Stimulated activated CD8-positive, alpha-beta memory T cell treated with anti-CD3 and anti-CD28 coated beads, Interleukin-7, amount 100 ng/mL, for 24 hours (primary cell): ENCODE measurements at regions not wholly inside any gene's neighbourhood (a gene's known extent, or its start where the extent isn't known, plus 50 kb on each side); places are given as distances from the start of the nearest gene placed in this dataset.
"Not testable (repeated sequence)": the region's sequence is repeated elsewhere in the genome, so short reads cannot be mapped to it uniquely, and the experiment has no call there.

Experiments
- DNase-seq: peaks from one replicate; pipeline ENCODE4 v3.0.0-alpha.2; 2020; ENCODE audit warnings: low read depth

DNA sequence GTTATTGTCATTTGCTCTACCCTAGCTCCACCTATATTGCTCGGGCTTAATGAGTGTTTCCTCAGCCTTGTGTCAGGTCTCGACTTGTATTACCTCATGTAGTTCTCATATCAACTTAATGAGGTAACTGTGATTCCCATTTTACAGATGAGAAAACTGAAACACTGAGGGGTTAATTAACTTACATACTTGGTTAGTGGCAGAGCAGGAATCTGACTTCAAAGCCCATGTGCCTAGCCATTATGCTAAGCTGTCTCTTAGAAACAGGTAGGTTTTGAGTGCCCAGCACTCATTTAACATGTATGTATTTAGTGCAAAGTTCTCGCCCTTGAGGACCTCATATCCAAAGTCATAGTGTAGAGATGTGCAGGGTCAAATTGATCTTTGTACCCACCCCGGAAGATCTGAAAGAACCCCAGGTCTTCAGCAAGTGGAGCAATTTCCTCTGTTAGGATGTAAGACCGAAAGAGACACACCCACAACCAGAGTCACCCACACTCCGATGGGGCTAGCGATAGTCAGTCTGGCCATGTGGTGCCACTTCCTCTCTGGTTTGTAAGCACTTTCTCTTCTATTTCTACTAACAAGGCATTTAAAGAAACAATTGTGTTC lies 121.0 kb upstream of the SLC39A10 start:
- peak; percentile 41 for DNase-seq

DNA sequence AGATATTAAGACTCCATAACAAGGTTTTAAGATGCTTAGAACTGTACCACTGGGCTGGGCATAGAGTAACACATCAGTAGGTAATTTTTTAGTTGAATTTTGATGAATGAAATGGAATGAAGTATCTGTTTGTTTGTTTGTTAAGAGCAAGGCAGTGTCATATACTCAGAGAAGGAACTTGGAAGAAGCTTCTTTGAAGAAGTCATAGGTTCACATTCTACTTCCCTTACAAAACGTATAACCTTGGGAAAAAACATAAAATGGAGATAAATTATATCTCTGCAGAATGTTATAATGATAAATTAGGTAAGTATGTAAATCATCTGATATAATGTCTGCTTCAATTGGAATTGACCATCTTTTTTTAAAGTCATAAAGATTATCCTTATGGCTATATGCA lies 122.1 kb upstream of the SLC39A10 start:
- DNase-seq: no peak

DNA sequence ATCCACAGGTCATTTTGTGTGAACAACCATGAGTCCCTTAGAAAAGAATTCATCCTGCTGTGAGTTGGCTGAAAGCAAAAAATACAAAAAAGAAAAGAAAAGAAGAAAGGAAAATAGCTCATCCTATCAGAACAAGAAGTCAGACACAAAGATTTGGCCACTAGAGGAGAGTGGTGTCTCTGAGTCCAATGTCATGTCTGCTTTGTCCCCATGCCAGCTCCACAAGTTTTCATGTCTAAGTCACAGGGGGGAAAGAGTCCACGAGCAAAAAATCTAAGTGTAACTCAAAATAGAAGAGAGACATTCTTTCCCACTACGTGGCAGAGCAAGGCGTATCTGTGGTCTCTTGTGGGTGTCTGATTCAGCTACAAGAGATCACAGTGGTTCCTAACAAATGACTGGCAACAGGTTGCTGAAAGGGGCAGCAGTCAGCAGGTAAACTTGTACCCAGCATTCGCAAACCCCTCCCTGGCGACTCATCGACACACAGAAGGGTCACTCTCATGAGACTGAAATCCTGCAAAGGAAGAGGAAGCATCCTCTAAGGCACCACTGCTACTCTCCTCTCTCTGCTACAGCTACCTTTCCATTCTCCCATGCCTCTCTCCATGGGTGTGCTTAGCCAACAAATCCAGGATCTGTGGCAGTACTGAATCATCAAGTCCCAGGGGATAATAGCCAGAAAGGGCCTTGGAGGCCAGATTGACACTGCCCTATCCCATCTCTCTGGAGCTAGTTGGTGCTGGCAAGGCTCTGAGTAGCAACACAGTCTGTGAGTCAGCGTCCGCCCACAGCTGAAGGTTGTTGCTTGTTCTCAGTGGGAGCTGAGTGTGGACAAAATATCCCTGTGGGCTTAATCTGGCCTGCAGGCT lies 123.0 kb upstream of the SLC39A10 start:
- DNase-seq: peak; percentile 38

DNA sequence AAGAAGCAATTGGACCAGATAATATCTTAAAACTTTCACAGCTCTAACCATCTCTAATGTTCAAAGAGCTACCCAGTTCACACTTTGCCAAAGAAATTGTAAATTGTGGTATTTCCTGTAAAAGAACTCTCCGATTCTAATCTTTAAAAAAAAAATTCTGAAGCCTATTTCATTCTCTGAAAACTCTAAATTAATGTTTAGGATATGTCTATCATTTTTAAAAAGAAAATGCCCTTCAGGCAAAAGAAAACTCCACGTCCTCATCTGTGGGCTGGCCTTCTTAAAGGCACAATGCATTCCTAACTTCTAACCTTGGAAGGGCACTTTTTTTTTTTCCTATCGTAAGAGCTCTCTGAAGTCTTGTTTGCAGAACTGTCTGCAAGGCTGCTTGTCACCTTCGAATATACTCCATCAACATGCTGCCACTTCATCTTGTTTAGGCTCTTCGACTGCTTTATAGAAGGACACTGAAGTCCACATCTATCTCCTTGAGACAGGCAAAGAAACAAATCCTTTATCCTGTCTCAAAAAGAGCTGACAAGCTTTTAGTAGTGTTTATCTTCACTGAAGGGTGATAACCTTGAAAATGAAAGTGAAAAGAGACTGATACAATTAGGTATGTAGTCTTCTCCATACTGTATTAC lies 124.3 kb upstream of the SLC39A10 start:
- no peak for DNase-seq

- DNase-seq: no peak
These were observed 124.8 kb upstream of the SLC39A10 start for GRCh38 chr2:195532255-195532627.

GRCh38 chr2:195531754-195532153 lies 125.3 kb upstream of the SLC39A10 start:
- no peak for DNase-seq

- not testable (repeated sequence) for DNase-seq
These were observed 133.8 kb upstream of the SLC39A10 start for GRCh38 chr2:195523242-195523641.

DNA sequence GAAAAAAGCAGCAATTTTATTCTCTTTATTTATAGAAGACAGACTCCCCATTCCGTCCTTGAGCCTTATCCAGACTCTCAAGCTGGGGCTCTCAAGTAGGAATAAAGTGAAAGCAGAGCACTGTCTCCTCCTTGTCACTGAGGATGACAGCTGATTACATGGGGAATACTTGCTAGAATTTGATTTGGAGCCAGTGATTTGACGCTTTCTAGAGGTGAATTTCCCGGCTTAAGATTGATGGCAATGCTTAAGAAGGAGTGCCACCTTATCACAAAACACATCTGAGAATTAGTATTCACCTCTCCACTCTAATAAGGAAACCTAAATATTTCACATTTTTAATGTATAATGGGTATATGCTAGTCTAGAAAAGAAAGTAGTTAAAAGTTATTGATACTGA lies 135.4 kb upstream of the SLC39A10 start:
- no peak for DNase-seq

- no peak for DNase-seq
These were observed 136.3 kb upstream of the SLC39A10 start for GRCh38 chr2:195520671-195521155.

DNA sequence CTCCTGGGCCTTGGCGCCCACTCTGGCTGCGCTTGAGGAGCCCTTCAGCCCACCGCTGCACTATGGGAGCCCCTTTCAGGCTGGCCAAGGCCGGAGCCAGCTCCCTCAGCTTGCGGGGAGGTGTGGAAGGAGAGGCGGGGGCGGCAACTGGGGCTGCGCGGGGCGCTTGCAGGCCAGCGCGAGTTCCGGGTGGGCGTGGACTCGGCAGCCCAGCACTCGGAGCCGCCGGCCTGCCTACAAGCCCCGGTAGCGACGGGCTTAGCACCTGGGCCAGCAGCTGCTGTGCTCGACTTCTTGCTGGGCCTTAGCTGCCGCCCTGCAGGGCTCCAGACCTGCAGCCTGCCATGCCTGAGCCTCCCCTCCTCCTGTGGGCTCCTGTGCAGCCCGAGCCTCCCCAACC lies 141.5 kb upstream of the SLC39A10 start:
- DNase-seq: no peak

DNA sequence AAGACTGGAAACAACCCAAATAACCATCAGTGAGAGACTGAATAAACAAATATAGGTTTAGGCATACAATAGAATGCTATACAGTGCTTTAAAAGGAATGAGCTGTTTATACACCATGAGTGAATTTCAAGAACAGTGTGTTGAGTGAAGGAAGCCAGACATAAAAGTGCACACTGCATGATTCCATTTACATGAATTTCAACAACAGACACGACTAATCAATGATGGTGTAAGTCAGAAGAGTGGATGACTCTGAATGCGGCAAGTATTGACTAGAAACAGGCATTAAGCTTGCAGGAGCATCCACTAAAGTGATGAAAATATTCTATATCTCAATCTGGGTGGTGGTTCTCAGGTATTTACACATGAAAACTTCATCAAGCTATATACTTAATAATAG lies 142.7 kb upstream of the SLC39A10 start:
- no peak for DNase-seq

GRCh38 chr2:195513119-195513518 lies 143.9 kb upstream of the SLC39A10 start:
- DNase-seq: no peak

GRCh38 chr2:195509551-195509950 lies 147.5 kb upstream of the SLC39A10 start:
- DNase-seq: no peak

- no peak for DNase-seq
These were observed 148.9 kb upstream of the SLC39A10 start for GRCh38 chr2:195508139-195508455.

- DNase-seq: no peak
These were observed 149.4 kb upstream of the SLC39A10 start for GRCh38 chr2:195507447-195508138.

GRCh38 chr2:195505701-195506100 lies 151.3 kb upstream of the SLC39A10 start:
- no peak for DNase-seq

DNA sequence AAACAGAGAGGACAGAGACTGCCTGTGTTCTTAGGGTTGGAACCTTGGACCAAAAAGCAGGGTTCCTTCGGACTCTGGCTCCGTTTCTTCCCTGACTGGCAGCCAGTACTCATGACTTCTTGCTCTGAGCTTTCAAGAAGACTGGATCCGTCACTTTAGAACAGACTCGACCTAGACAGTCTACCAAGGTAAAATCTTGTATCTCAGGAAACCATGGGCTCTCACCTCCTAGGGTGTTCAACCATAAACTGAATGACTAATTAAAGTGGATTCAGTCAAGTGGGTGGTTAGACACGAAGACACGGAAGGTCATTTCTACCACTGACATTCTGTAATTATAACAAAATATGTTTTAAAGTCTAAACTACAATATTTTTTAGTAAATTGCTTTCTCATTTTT lies 153.8 kb upstream of the SLC39A10 start:
- no peak for DNase-seq

- no peak for DNase-seq
These were observed 155.3 kb upstream of the SLC39A10 start for GRCh38 chr2:195501746-195502145.

DNA sequence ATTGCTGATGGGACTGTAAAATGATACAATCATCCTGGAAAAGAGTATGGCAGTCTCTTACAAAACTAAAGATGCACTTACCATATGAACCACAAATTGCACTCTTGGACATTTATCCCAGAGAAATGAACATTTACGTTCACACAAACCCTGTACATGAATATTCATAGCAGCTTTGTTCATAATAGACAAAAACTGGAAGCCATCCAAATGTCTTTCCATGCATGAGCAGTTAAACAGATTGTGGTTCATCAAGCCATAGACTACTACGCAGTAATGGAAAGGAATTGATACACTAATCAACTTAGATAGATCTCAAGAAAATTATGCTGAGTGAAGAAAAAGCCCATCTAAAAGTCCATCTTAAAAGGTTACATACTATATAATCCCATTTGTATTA lies 156.1 kb upstream of the SLC39A10 start:
- DNase-seq: no peak

DNA sequence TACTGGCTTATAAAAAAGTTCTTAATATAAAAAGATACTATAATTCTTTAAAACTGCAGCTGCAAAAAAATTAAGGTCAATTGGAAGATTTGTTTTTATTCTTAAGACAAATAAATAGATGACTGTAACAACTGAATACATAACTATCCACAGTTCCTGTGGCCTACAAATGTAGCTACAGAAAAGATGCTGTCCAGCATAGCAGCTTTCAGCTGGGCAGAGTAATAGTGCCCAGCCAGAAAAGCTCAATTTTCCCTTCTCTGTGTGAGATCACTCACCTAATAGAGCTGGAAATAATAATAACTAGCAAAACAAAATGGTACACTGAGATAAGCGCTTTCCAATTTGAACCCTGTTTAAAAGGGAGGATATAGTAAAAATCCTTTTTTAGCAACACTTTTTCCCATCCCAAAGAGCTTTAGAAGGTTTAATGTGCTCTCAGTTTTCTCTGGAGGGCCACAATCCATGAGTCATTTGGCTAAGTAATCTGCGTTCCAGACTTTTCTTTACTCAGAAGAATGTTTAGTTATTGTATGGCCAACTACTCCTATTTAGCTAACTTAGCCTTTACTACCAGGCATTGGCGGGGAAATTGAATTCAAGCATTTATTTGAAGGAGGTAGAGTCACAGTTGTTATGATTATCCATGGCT lies 158.1 kb upstream of the SLC39A10 start:
- DNase-seq: no peak

- DNase-seq: peak; percentile 11
These were observed 158.8 kb upstream of the SLC39A10 start for GRCh38 chr2:195498176-195498575.

- no peak for DNase-seq
These were observed 160.0 kb upstream of the SLC39A10 start for GRCh38 chr2:195496991-195497390.
